Caco-2 (cell line): ENCODE measurements at regions not wholly inside any gene's neighbourhood (a gene's known extent, or its start where the extent isn't known, plus 50 kb on each side); places are given as distances from the start of the nearest gene placed in this dataset.

Source experiments
- BruUV-seq: library from RNA; stranded (reverse); fragments of 400-500 nt; replicated peaks from 2 replicates; lab custom pipeline; 2021; lab: Mats Ljungman, UMichigan
- CTCF ChIA-PET: fragments of 300-600 bp; sonication (Branson Sonifier 250); formaldehyde crosslinking; loops from one replicate; lab custom pipeline; 2022; ENCODE audit warnings: antibody characterized with exemption; lab: Charles Lee
- POLR2A ChIA-PET: fragments of 300-600 bp; sonication (Branson Sonifier 250); formaldehyde crosslinking; loops from one replicate; lab custom pipeline; 2022; ENCODE audit warnings: antibody characterized with exemption; lab: Charles Lee
- DNase-seq, 2 experiments: peaks; one replicate each; pipeline versions ENCODE4 v3.0.0 to v3.0.0-alpha.2; 2020 to 2022
- H3K27me3 ChIP-seq: replicated peaks from 2 replicates; pipeline ENCODE4 v1.6.0; 2011; ENCODE audit warnings: low read length; ENCODE audit not compliant: control insufficient read depth, insufficient read depth
- H3K36me3 ChIP-seq: 2 replicates; pipeline ENCODE4 v1.5.1; 2011; ENCODE audit warnings: low read length; ENCODE audit not compliant: control insufficient read depth, insufficient read depth
- H3K4me1 ChIP-seq: fragments of 250-450 bp; sonication (Bioruptor Pico); 2 replicates; pipeline ENCODE4 v1.5.1; 2020; ENCODE audit warnings: mild to moderate bottlenecking
- H3K4me3 ChIP-seq: 2 replicates; pipeline ENCODE4 v1.5.1; 2011; ENCODE audit warnings: low read depth, mild to moderate bottlenecking, control low read depth, low read length
- H3K9me3 ChIP-seq: fragments of 250-450 bp; sonication (Bioruptor Pico); 2 replicates; pipeline ENCODE4 v1.5.1; 2020; ENCODE audit warnings: mild to moderate bottlenecking, moderate library complexity
- H3K27ac Mint-ChIP-seq: one replicate; pipeline ENCODE4 v1.8.0; 2022; ENCODE audit warnings: mixed read lengths; ENCODE audit not compliant: unreplicated experiment
- H3K27me3 Mint-ChIP-seq: one replicate; pipeline ENCODE4 v1.8.0; 2022; ENCODE audit warnings: mixed read lengths; ENCODE audit not compliant: insufficient read depth, unreplicated experiment
- H3K36me3 Mint-ChIP-seq: one replicate; pipeline ENCODE4 v1.8.0; 2022; ENCODE audit warnings: mild to moderate bottlenecking, mixed read lengths; ENCODE audit not compliant: insufficient read depth, unreplicated experiment
- H3K4me1 Mint-ChIP-seq: one replicate; pipeline ENCODE4 v1.8.0; 2022; ENCODE audit warnings: low read depth, mixed read lengths; ENCODE audit not compliant: unreplicated experiment
- H3K4me3 Mint-ChIP-seq: one replicate; pipeline ENCODE4 v1.8.0; 2022; ENCODE audit warnings: mild to moderate bottlenecking, moderate library complexity, mixed read lengths; ENCODE audit not compliant: unreplicated experiment
- H3K9me3 Mint-ChIP-seq: one replicate; pipeline ENCODE4 v1.8.0; 2022; ENCODE audit warnings: mixed read lengths; ENCODE audit not compliant: unreplicated experiment
- CTCF ChIP-seq, 2 experiments: fragments of 200-600 bp in 1 of 2; IDR thresholded peaks; 1 replicate in 1 of 2; 2 replicates in 1 of 2; pipeline versions ENCODE4 v1.5.1 to v1.8.0; 2011 to 2022; ENCODE audit warnings: antibody characterized with exemption in 1 of 2, control low read depth in 1 of 2, inconsistent platforms in 1 of 2, low read depth in 1 of 2, low read length in 1 of 2, mild to moderate bottlenecking in 1 of 2, moderate library complexity in 1 of 2; ENCODE audit not compliant: insufficient read depth in 1 of 2, severe bottlenecking in 1 of 2, unreplicated experiment in 1 of 2
- intact Hi-C: fragments of 100-400 bp; cut with micrococcal nuclease; formaldehyde crosslinking; loops from one replicate; pipeline ENCODE4 v1.10.0; 2022; ENCODE audit not compliant: unreplicated experiment

DNA sequence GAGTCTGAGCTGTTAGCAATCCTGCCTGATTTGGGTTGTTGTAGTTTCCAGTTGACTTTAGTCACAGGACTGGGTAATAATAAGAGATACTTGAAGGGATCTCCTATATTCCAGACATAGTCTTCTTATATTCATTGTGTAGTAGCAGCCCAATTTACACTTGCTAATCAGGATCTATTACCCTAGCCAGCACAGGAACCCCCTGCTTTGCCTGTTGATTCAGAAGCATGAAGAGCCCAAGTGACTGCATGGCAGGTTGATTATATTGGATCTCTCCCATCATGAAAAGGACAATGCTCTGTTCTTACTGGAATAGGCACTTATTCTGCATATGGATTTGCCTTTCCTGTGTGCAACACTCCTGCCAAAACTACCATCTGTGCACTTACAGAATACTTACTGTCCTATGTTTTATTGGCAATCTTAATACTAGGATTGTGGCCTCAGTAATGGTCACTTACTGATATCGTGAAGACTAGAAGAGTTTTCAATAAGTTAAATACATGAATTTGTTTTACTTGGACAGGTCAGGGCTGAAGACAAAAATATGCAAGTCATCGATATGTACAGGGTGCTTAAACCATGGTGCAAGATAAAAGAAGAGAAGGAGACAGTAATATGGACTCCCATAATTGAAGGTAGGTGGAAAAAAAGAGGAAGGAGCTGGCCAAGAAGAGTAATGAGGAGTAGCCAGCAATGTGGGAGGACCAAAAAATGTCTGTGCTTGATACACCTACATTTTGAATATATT, 304.1 kb downstream of the MCTP2 start:
- CTCF ChIA-PET, result no interaction called here
- no peak overlapping the region for H3K4me3 Mint-ChIP-seq
- Histone ChIP-seq H3K27me3 (no peaks in the 10 kb centered on the region), H3K4me1 (no peaks in the 10 kb centered on the region), H3K36me3 (no peaks in the 10 kb centered on the region), H3K4me3 (no peak overlapping the region), H3K9me3 (no peaks in the 10 kb centered on the region)
- H3K36me3 Mint-ChIP-seq, result no peaks in the 10 kb centered on the region
- no peak overlapping the region for H3K27ac Mint-ChIP-seq
- POLR2A ChIA-PET, result no interaction called here
- no peak for DNase-seq
- no TSS peak for BruUV-seq
- peaks cover 16% of the 10 kb centered on the region for H3K27me3 Mint-ChIP-seq
- no peaks in the 10 kb centered on the region for H3K9me3 Mint-ChIP-seq
- intact Hi-C loops, result no loop called here
- no peaks in the 10 kb centered on the region for H3K4me1 Mint-ChIP-seq
- TF ChIP-seq CTCF (IDR thresholded peaks at IDR 0.05; ENCODE audit: insufficient read depth in 1 of 2, low read depth in 1 of 2, low read length in 1 of 2, severe bottlenecking in 1 of 2, unreplicated experiment in 1 of 2), result no peak

- H3K4me1 Mint-ChIP-seq, result no peaks in the 10 kb centered on the region
- H3K4me3 ChIP-seq, result no peak overlapping the region
- H3K36me3 ChIP-seq, result no peaks in the 10 kb centered on the region
- H3K27me3 Mint-ChIP-seq, result peaks cover 9% of the 10 kb centered on the region
- no peak overlapping the region for H3K27ac Mint-ChIP-seq
- no TSS peak for BruUV-seq
- H3K9me3 ChIP-seq, result no peaks in the 10 kb centered on the region
- H3K4me1 ChIP-seq, result no peaks in the 10 kb centered on the region
- H3K36me3 Mint-ChIP-seq, result no peaks in the 10 kb centered on the region
- TF ChIP-seq CTCF (IDR thresholded peaks at IDR 0.05; ENCODE audit: insufficient read depth in 1 of 2, low read depth in 1 of 2, low read length in 1 of 2, severe bottlenecking in 1 of 2, unreplicated experiment in 1 of 2), result no peak
- intact Hi-C loops, result no loop called here
- H3K9me3 Mint-ChIP-seq, result no peaks in the 10 kb centered on the region
- no peaks in the 10 kb centered on the region for H3K27me3 ChIP-seq
- ChIA-PET CTCF (no interaction called here), POLR2A (no interaction called here)
- H3K4me3 Mint-ChIP-seq, result no peak overlapping the region
- no peak for DNase-seq
Measured at GRCh38 chr15:94536549-94536948, 305.2 kb downstream of the MCTP2 start.

- TF ChIP-seq CTCF (IDR thresholded peaks at IDR 0.05; ENCODE audit: insufficient read depth in 1 of 2, low read depth in 1 of 2, low read length in 1 of 2, severe bottlenecking in 1 of 2, unreplicated experiment in 1 of 2), result no peak
- no peak for DNase-seq
- no peaks in the 10 kb centered on the region for H3K4me1 Mint-ChIP-seq
- H3K4me1 ChIP-seq, result no peaks in the 10 kb centered on the region
- no peaks in the 10 kb centered on the region for H3K9me3 ChIP-seq
- H3K4me3 ChIP-seq, result no peak overlapping the region
- intact Hi-C loops, result no loop called here
- no peaks in the 10 kb centered on the region for H3K36me3 Mint-ChIP-seq
- BruUV-seq, result no TSS peak
- H3K27me3 ChIP-seq, result no peaks in the 10 kb centered on the region
- CTCF ChIA-PET, result no interaction called here
- no peak overlapping the region for H3K4me3 Mint-ChIP-seq
- H3K27me3 Mint-ChIP-seq, result peaks cover 9% of the 10 kb centered on the region
- H3K9me3 Mint-ChIP-seq, result no peaks in the 10 kb centered on the region
- H3K36me3 ChIP-seq, result no peaks in the 10 kb centered on the region
- POLR2A ChIA-PET, result no interaction called here
- no peak overlapping the region for H3K27ac Mint-ChIP-seq
Measured at GRCh38 chr15:94538280-94538679, 306.9 kb downstream of the MCTP2 start.
